OCI-LY3 (cell line): ENCODE measurements at regions not wholly inside any gene's neighbourhood (a gene's known extent, or its start where the extent isn't known, plus 50 kb on each side); places are given as distances from the start of the nearest gene placed in this dataset.

Source experiments
- H2AFZ ChIP-seq: fragments of 200-600, 300-600 bp; shearing (Covaris generic); 2 replicates; pipeline ENCODE4 v1.6.0; 2014; ENCODE audit warnings: antibody characterized with exemption, low read depth, low read length
- H3K27ac ChIP-seq: fragments of 200-600, 300-600 bp; sonication (generic); 2 replicates; pipeline ENCODE4 v1.5.1; 2014; ENCODE audit warnings: mild to moderate bottlenecking, low read length, moderate library complexity, mixed read lengths
- H3K27me3 ChIP-seq: fragments of 200-600, 300-600 bp; sonication (generic); 2 replicates; pipeline ENCODE4 v1.6.1; 2014; ENCODE audit warnings: low read depth, low read length, mixed read lengths
- H3K36me3 ChIP-seq: fragments of 200-600, 300-600 bp; sonication (generic); replicated peaks from 2 replicates; pipeline ENCODE3; 2014; ENCODE audit warnings: low read depth, low read length, mixed read lengths
- H3K4me1 ChIP-seq: fragments of 300-600, 200-600 bp; sonication (generic); 2 replicates; pipeline ENCODE4 v1.6.1; 2014; ENCODE audit warnings: low read length, mixed read lengths
- H3K4me2 ChIP-seq: fragments of 200-600, 300-600 bp; sonication (generic); 2 replicates; pipeline ENCODE4 v1.6.1; 2014; ENCODE audit warnings: low read length, mixed read lengths
- H3K4me3 ChIP-seq: fragments of 300-600, 200-600 bp; sonication (generic); 2 replicates; pipeline ENCODE4 v1.5.1; 2014; ENCODE audit warnings: antibody characterized with exemption, mild to moderate bottlenecking, low read length, moderate library complexity
- H3K79me2 ChIP-seq: fragments of 300-600, 200-600 bp; shearing (Covaris generic); 2 replicates; pipeline ENCODE4 v1.6.1; 2014; ENCODE audit warnings: mild to moderate bottlenecking, low read length, mixed read lengths
- H3K9ac ChIP-seq: fragments of 300-600, 200-600 bp; shearing (Covaris generic); 2 replicates; pipeline ENCODE4 v1.6.0; 2014; ENCODE audit warnings: mild to moderate bottlenecking, low read length, moderate library complexity
- H3K9me3 ChIP-seq: fragments of 200-600, 300-600 bp; shearing (Covaris generic); 2 replicates; pipeline ENCODE4 v1.6.1; 2014; ENCODE audit warnings: low read length, mixed read lengths; ENCODE audit not compliant: insufficient read depth
- H4K20me1 ChIP-seq: fragments of 200-600, 300-600 bp; sonication (generic); 2 replicates; pipeline ENCODE4 v1.6.1; 2016; ENCODE audit warnings: low read length, mixed read lengths; ENCODE audit not compliant: insufficient read depth
- EZH2phosphoT487 ChIP-seq: fragments of 200-600 bp; shearing (Covaris generic); IDR thresholded peaks from 2 replicates; pipeline ENCODE4 v1.6.1; 2018; ENCODE audit warnings: antibody characterized with exemption, mixed run types, low read depth
- TF ChIP-seq, protein P1 (sequence below): fragments of 200-600, 300-600 bp; sonication (generic); IDR thresholded peaks from 2 replicates; pipeline ENCODE4 v1.5.1; 2014; ENCODE audit warnings: antibody characterized with exemption, low read length, low read depth

GRCh38 chr13:21999666-22000065, 328.8 kb downstream of the FGF9 start:
- Histone ChIP-seq H4K20me1 (no peaks in the 10 kb centered on the region), H3K4me1 (no peaks in the 10 kb centered on the region), H3K4me2 (no peak overlapping the region), H3K9ac (no peak overlapping the region), H3K27ac (no peak overlapping the region), H2AFZ (no peak overlapping the region), H3K79me2 (no peaks in the 10 kb centered on the region), H3K9me3 (no peaks in the 10 kb centered on the region), H3K27me3 (no peaks in the 10 kb centered on the region), H3K36me3 (no peaks in the 10 kb centered on the region), H3K4me3 (no peak overlapping the region)
- TF ChIP-seq EZH2phosphoT487: no peak
- TF ChIP-seq, protein P1, sequence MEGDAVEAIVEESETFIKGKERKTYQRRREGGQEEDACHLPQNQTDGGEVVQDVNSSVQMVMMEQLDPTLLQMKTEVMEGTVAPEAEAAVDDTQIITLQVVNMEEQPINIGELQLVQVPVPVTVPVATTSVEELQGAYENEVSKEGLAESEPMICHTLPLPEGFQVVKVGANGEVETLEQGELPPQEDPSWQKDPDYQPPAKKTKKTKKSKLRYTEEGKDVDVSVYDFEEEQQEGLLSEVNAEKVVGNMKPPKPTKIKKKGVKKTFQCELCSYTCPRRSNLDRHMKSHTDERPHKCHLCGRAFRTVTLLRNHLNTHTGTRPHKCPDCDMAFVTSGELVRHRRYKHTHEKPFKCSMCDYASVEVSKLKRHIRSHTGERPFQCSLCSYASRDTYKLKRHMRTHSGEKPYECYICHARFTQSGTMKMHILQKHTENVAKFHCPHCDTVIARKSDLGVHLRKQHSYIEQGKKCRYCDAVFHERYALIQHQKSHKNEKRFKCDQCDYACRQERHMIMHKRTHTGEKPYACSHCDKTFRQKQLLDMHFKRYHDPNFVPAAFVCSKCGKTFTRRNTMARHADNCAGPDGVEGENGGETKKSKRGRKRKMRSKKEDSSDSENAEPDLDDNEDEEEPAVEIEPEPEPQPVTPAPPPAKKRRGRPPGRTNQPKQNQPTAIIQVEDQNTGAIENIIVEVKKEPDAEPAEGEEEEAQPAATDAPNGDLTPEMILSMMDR: no peak

- H3K36me3 ChIP-seq: no peaks in the 10 kb centered on the region
- H3K4me3 ChIP-seq: no peak overlapping the region
- no peaks in the 10 kb centered on the region for H4K20me1 ChIP-seq
- no peaks in the 10 kb centered on the region for H3K27me3 ChIP-seq
- no peak overlapping the region for H2AFZ ChIP-seq
- TF ChIP-seq, protein P1: no peak
- TF ChIP-seq EZH2phosphoT487: no peak
- H3K27ac ChIP-seq: no peak overlapping the region
- H3K4me1 ChIP-seq: no peaks in the 10 kb centered on the region
- no peak overlapping the region for H3K9ac ChIP-seq
- H3K79me2 ChIP-seq: no peaks in the 10 kb centered on the region
- no peak overlapping the region for H3K4me2 ChIP-seq
- H3K9me3 ChIP-seq: no peaks in the 10 kb centered on the region
These were observed 329.3 kb downstream of the FGF9 start for GRCh38 chr13:22000191-22000590.

- H3K79me2 ChIP-seq: no peaks in the 10 kb centered on the region
- no peaks in the 10 kb centered on the region for H3K27me3 ChIP-seq
- no peak for TF ChIP-seq EZH2phosphoT487
- TF ChIP-seq, protein P1: no peak
These were observed 330.5 kb downstream of the FGF9 start for GRCh38 chr13:22001336-22001735.

DNA sequence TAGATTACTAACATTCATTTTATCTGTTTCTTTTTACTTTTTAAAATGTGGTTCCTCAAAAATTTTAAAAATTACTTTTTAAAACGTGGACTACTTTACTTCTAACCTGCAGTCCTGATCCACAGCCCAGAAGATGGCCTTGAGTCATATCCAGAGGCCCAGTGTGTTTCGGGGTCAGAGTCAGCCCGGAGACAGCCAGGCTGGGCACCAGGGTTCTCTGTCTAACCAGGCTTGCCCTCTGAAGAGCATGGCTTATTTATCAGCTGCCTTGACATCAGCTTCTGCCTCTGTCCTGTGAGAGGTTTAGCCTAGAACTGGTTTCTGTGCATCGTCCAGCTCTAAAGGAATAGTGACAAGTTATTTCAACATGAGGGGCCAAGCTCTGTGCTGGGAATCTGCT, 332.0 kb downstream of the FGF9 start:
- H3K4me3 ChIP-seq: no peak overlapping the region
- no peak overlapping the region for H3K27ac ChIP-seq
- no peak overlapping the region for H2AFZ ChIP-seq
- H3K36me3 ChIP-seq: no peaks in the 10 kb centered on the region
- no peak for TF ChIP-seq EZH2phosphoT487
- TF ChIP-seq, protein P1: no peak
- no peak overlapping the region for H3K9ac ChIP-seq
- H4K20me1 ChIP-seq: no peaks in the 10 kb centered on the region
- no peak overlapping the region for H3K4me2 ChIP-seq
- no peaks in the 10 kb centered on the region for H3K27me3 ChIP-seq
- H3K79me2 ChIP-seq: no peaks in the 10 kb centered on the region
- H3K9me3 ChIP-seq: no peaks in the 10 kb centered on the region
- no peaks in the 10 kb centered on the region for H3K4me1 ChIP-seq

More at GRCh38 chr13:22001336-22001735, 330.5 kb downstream of the FGF9 start:
- no peak overlapping the region for H3K4me2 ChIP-seq
- H3K4me1 ChIP-seq: no peaks in the 10 kb centered on the region
- no peak overlapping the region for H2AFZ ChIP-seq
- H3K9ac ChIP-seq: no peak overlapping the region
- no peaks in the 10 kb centered on the region for H4K20me1 ChIP-seq
- H3K9me3 ChIP-seq: no peaks in the 10 kb centered on the region
- H3K36me3 ChIP-seq: no peaks in the 10 kb centered on the region
- H3K4me3 ChIP-seq: no peak overlapping the region
- no peak overlapping the region for H3K27ac ChIP-seq
